HG02973 (cell line): ENCODE measurements at regions not wholly inside any gene's neighbourhood (a gene's known extent, or its start where the extent isn't known, plus 50 kb on each side); places are given as distances from the start of the nearest gene placed in this dataset.
"Not testable (repeated sequence)": the region's sequence is repeated elsewhere in the genome, so short reads cannot be mapped to it uniquely, and the experiment has no call there.

Source experiments
- ATAC-seq: cut with Tn5 transposase; IDR thresholded peaks from one replicate; pipeline ENCODE4 v1.9.1; 2021; ENCODE audit warnings: moderate library complexity; ENCODE audit not compliant: unreplicated experiment

GRCh38 chrX:110965409-110966090, 130.4 kb upstream of the PAK3 start:
- ATAC-seq: no peak

- ATAC-seq: no peak
Measured at GRCh38 chrX:110964786-110965185, 131.2 kb upstream of the PAK3 start.

- no peak for ATAC-seq
Measured at GRCh38 chrX:110962451-110962850, 133.5 kb upstream of the PAK3 start.

- no peak for ATAC-seq
Measured at GRCh38 chrX:110955706-110956105, 140.3 kb upstream of the PAK3 start.

- ATAC-seq: no peak
Measured at GRCh38 chrX:110954428-110955100, 141.4 kb upstream of the PAK3 start.

GRCh38 chrX:110951472-110952269, 144.3 kb upstream of the PAK3 start:
- ATAC-seq: no peak

GRCh38 chrX:110944751-110945675, 149.4 kb upstream of the CHRDL1 start:
- no peak for ATAC-seq

- no peak for ATAC-seq
Measured at GRCh38 chrX:110944311-110944750, 148.7 kb upstream of the CHRDL1 start.

GRCh38 chrX:110941906-110942305, 146.3 kb upstream of the CHRDL1 start:
- ATAC-seq: no peak

GRCh38 chrX:110938977-110939732, 143.5 kb upstream of the CHRDL1 start:
- no peak for ATAC-seq

- no peak for ATAC-seq
Measured at GRCh38 chrX:110924871-110925270, 129.3 kb upstream of the CHRDL1 start.

GRCh38 chrX:110920991-110921390, 125.4 kb upstream of the CHRDL1 start:
- ATAC-seq: no peak

GRCh38 chrX:110915570-110915969, 120.0 kb upstream of the CHRDL1 start:
- ATAC-seq: no peak

GRCh38 chrX:110915111-110915510, 119.5 kb upstream of the CHRDL1 start:
- no peak for ATAC-seq

- ATAC-seq: no peak
Measured at GRCh38 chrX:110914281-110914680, 118.7 kb upstream of the CHRDL1 start.

- not testable (repeated sequence) for ATAC-seq
Measured at GRCh38 chrX:110904747-110905146, 109.1 kb upstream of the CHRDL1 start.

GRCh38 chrX:110881971-110882370, 86.4 kb upstream of the CHRDL1 start:
- no peak for ATAC-seq

- ATAC-seq: no peak
Measured at GRCh38 chrX:110877326-110877725, 81.7 kb upstream of the CHRDL1 start.

- no peak for ATAC-seq
Measured at GRCh38 chrX:110871839-110872238, 76.2 kb upstream of the CHRDL1 start.

GRCh38 chrX:110866421-110866820, 70.8 kb upstream of the CHRDL1 start:
- ATAC-seq: no peak
